HPDE6-E6E7 (cell line): ENCODE measurements at regions not wholly inside any gene's neighbourhood (a gene's known extent, or its start where the extent isn't known, plus 50 kb on each side); places are given as distances from the start of the nearest gene placed in this dataset.
"Not testable (repeated sequence)": the region's sequence is repeated elsewhere in the genome, so short reads cannot be mapped to it uniquely, and the experiment has no call there.

Source experiments
- DNase-seq: peaks from one replicate; pipeline ENCODE4 v3.0.0; 2011; ENCODE audit warnings: missing footprints; ENCODE audit errors: extremely low spot score

DNA sequence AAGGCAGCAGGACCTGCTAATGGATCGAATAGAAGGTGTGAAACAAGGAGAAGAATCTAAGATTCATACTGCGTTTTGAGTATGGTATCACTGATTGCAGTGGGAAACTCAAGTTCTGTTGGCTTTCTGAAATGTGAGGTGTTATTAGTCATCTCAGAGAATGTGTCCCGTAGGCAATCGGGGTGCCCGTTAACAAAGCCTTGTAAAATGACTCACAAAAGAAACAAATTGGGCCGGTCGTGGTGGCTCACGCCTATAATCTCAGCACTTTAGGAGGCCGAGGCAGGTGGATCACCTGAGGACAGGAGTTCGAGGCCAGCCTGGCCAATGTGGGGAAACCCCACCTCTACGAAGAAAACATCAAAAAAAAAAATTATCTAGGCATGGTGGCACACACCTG is 118.2 kb upstream of the C7orf33 start:
- DNase-seq = no peak

DNA sequence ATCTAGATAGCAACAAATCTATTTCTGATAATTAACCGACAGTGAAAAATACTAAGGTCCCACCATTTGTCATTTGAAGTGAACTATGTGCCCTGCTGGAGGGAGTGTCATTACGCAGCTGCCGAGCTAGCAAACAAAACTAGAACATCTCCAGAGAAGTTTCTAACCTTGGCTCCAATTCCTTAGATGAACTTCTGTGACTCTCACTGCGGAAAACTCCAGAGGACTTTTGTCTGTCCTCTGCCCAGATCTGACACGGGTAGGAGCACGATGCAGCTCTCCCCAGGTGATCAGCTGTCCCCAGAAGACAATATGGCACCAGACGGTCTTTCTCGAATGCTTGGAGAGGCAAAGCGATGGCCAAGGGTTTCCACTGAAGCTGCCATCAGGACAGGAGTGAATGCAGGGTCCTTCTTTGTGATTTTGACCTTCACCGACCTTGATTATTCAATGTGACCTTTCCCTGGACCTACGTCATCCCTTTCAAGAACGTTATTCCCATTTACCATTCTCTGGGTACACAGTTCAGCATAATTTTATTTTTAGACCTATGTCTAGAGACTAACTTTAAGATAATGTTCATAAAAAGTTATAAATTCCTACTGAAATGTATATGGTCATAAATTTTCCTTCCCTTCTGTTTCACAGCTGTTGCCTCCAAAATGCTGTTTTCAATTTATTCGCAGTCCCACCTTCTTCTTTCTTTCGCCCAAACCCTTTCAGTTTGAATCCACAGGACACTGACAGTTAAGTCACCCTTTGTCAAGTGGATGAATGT is 116.7 kb upstream of the C7orf33 start:
- no peak for DNase-seq

DNA sequence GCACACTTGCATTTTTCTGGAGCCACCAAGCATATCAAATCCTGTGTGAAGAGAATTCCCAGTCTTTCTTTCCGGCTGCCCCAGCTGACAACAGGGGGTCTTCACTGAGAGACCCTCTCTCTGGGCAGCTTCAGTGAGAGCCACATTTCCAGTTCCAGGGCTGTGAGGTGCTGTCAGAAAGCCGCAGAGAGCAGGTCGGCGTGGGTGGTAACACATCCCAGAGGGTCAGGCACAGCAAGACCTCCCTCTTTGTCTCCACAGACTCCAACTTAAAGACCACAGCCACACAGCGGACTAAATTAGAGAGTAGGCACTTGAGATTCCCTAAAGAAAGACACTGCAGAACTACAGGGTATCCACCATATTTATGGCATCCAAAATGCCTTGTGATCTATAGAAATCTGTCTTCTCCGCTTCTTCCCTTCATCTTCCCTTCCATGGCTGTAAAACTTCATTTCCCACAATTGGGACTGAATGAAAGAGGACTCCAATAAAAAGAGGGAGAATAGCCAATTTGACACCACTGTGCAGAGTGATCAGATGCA is 116.0 kb upstream of the C7orf33 start:
- no peak for DNase-seq

DNA sequence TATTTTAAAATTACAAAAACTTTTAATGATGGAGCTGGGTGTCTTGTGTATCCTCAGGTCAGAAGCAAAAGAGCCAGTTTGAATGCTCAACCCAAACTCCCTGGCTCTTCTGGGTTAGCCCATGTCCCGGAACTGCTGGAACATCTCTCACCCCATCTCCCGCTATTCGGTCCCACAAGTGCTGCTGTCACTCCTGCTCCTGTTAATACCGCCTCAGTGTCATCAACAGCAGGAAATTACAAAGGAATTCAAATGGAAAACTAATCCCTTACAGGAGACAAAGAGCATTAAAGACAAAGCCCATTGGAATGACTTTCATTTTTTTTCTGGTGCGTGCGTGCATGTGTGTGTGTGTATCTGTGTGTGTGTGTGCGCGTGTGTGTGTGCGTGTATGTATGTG is 112.0 kb upstream of the C7orf33 start:
- no peak for DNase-seq

DNA sequence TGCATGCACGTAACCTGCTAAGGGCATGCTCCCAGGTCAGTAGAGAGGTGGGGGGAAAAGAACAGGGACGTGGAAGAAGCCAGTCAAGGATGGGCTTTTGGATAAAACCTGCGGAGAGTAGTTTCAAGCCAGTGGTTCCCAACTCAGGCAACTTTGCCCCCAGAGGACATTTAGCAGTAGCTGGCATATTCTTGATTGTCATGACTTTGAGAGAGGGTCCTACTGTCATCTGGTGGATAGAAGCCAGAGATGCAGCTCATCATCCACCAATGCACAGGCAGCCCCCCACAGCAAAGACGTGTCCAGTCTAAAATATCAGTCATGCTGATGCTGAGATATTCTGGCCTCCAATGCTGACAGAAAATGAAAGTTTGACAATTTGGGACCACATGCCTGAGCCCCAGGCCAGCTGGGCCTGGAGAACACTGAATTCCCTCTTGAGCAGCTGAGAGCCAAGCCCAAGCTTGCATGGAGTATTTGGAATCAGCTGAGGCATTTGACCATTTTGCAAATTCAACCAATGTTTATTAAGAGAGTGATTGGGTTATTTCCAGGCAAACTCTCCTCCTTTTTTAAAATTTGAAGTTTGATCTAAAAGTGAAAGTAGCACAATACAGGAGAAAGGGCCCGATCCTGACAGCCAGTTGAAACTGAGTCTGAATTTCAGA is 110.0 kb upstream of the C7orf33 start:
- no peak for DNase-seq

- DNase-seq = no peak
These were observed 109.4 kb upstream of the C7orf33 start for GRCh38 chr7:148481147-148481526.

- DNase-seq = no peak
These were observed 108.5 kb upstream of the C7orf33 start for GRCh38 chr7:148481971-148482626.

DNA sequence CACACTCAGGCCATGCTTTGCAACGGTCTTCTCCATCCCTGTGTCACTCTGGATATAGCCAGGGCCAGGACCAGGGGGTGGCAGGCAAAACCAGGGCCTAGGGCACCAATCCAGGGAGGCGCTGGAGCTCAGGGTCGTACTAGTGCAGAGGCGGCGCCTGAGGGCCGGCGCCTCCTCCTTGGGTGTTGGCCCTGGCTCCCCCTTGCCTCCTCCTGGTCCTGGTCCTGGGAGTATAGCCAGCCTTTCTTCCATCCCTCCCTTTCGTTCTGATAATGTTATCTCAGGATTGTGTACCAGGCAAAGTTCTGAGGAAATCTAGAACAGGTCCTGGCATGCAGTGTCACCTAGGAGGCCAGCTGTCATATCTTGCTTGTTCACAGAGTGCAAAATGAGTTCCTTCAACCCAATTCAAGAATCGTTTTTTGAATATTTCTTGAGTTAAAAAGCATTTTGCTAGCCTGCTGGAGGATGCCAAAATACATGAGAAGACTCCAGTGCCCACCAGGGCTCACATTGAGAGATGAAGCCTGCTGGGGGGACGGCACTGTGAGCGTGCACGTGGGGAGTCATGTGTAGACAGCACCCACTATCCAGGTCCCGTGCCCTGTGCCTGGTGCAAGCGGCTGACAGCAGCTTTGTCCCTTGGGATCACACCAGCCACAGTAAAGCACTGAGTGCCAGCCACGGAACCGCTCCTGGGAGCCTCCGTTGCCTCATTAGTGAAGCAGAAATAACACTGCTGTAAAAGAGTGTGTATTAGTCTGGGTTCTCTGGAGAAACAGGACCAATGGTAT is 106.9 kb upstream of the C7orf33 start:
- DNase-seq = no peak

- no peak for DNase-seq
These were observed 106.1 kb upstream of the C7orf33 start for GRCh38 chr7:148484486-148484885.

DNA sequence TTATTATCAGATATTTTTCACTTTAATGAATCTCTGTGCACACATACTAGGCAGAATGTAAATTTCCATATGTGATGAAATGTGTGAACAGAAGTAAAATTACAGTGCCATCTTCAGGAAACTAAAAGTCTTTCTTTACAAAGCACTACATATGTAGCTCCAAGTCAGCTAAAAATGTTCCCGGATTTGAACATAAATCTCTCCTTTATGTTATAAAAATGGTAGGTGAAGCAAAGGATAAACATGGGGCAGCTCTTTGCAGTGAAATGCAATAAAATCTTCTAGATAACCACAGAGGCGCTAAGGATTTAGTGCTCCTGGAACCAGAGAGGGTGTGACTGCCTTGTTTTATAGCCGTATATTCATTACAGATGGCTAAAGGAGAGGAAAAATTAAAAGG is 104.9 kb upstream of the C7orf33 start:
- no peak for DNase-seq

DNA sequence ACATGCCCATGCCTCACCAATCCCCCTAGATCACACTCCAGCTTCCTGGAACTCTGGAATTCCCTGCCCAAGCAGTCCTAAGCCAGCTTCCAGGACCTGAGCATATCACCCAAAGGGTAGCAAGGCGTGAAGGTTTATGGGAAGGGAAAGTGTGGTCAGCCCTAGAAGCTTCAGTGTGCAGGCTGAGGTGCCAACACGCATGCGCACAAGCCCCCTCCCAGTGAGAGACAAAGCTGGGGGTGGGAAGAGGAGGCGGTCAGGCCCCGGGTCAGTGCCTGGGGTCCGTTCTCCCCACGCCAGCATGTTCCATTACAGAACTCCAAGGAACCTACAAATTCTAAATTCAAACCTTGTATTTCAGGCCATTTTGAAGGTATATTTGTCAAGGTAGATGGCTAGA is 103.6 kb upstream of the C7orf33 start:
- DNase-seq = no peak

GRCh38 chr7:148487912-148488311 is 102.7 kb upstream of the C7orf33 start:
- DNase-seq = no peak

GRCh38 chr7:148489678-148490077 is 100.9 kb upstream of the C7orf33 start:
- no peak for DNase-seq

DNA sequence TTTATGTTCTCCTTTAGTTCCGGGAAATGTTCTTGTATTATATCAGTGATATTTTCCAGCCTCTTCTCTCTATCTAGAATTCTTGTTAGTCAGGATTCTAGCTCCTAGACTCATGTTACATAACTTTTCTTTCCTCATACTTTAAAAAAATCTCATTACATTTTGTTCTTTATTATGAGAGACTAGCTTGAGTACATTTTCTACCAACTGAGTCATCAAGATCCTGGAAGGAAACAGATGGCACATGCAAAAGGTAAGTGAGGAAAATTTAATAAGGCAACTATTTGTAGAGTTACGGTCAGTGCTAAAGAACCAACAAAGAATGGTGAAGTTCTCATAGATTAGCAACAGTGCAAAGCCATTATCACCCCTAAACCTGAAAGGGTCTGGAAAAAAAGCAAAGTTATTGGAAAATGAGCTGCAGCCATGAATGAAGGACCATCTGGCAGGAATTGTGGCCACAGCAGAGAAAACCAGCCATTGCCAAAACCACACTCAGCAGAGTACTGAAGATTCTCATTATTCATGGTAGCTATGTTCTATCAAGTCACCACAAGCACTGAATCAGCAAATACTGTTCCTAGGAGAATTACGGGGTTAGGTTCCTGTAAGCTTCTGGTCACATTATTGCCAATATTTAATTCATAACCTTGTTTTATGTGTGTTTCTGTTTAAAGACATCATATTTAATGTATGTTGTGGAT is 98.3 kb upstream of the C7orf33 start:
- no peak for DNase-seq

DNA sequence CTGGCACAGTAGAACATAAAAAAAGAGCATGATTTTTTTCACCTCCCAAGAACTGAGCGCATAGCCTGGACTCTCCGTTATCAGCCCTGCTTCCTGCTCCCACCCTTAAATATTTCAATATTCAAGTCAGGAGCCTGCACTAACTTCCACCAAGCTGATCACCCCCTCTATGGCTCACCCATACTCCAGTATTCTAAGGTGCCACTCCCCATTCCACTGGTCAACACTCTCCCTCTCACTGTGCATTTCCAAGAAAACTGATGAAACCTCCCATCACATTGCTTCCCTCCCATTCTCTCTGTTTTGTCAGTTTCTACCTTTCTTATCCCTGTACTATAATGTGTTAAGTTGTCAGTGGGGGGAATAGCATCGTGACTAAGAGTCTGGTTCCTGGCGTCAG is 95.0 kb upstream of the C7orf33 start:
- no peak for DNase-seq

- DNase-seq = no peak
These were observed 89.6 kb upstream of the C7orf33 start for GRCh38 chr7:148500978-148501377.

- DNase-seq = no peak
These were observed 86.6 kb upstream of the C7orf33 start for GRCh38 chr7:148503900-148504487.

GRCh38 chr7:148505645-148506375 is 84.8 kb upstream of the C7orf33 start:
- DNase-seq = no peak

- DNase-seq = not testable (repeated sequence)
These were observed 83.4 kb upstream of the C7orf33 start for GRCh38 chr7:148507064-148507573.

DNA sequence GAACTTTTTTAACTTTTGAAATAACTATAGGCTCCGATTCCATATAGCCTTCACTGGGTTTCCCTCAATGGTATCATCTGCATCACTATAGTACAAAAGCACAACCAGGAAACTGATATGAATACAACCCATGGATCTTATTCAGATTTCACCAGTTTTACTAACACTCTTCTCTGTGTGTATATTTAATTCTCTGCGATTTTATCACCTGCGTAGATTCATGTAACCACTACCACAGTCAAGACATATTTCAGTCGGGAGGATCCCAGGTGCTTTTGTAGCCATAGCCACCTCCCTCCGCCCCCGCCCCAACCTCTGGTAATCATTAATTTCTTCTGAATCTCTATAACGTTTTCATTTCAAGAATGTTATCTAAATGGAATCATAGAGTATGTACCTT is 82.8 kb upstream of the C7orf33 start:
- DNase-seq = no peak
